IMR-90 (cell line): ENCODE measurements at regions not wholly inside any gene's neighbourhood (a gene's known extent, or its start where the extent isn't known, plus 50 kb on each side); places are given as distances from the start of the nearest gene placed in this dataset.

Experiments used
- ATAC-seq: fragments of 200-7000 bp; cut with Tn5 transposase; 2 replicates; pipeline ENCODE4 v1.9.1; 2020; ENCODE audit warnings: low read depth, mild to moderate bottlenecking, moderate library complexity
- BruUV-seq: library from RNA; stranded (reverse); fragments of 400-500 nt; replicated peaks from 2 replicates; lab custom pipeline; 2021; lab: Mats Ljungman, UMichigan
- CTCF ChIA-PET: fragments of 300-600 bp; formaldehyde crosslinking; extraction: SDS; loops from one replicate; lab custom pipeline; 2021; ENCODE audit warnings: antibody characterized with exemption; lab: Yijun Ruan, JAX
- POLR2A ChIA-PET: fragments of 300-600 bp; sonication (Branson Sonifier 250); formaldehyde crosslinking; loops from one replicate; lab custom pipeline; 2022; ENCODE audit warnings: antibody characterized with exemption; ENCODE audit not compliant: unreplicated experiment; lab: Charles Lee
- DNase-seq: peaks from one replicate; pipeline ENCODE4 v3.0.0; 2013
- H2AFZ ChIP-seq: replicated peaks from 2 replicates; pipeline ENCODE3; 2013; ENCODE audit warnings: low read length, mild to moderate bottlenecking; ENCODE audit not compliant: poor library complexity
- H2AK5ac ChIP-seq: 2 replicates; pipeline ENCODE4 v1.6.1; 2013; ENCODE audit warnings: low read depth, low read length, inconsistent platforms
- H2AK9ac ChIP-seq: replicated peaks from 2 replicates; pipeline ENCODE3; 2013; ENCODE audit warnings: mild to moderate bottlenecking, low read depth, low read length, moderate library complexity; ENCODE audit not compliant: poor library complexity
- H2BK120ac ChIP-seq: 2 replicates; pipeline ENCODE4 v1.6.1; 2013; ENCODE audit warnings: low read depth, low read length, inconsistent platforms
- H2BK15ac ChIP-seq: 3 replicates; pipeline ENCODE4 v1.6.1; 2013; ENCODE audit warnings: low read depth, low read length, inconsistent platforms
- H2BK20ac ChIP-seq: 2 replicates; pipeline ENCODE4 v1.6.1; 2013; ENCODE audit warnings: low read depth, mild to moderate bottlenecking, inconsistent platforms, low read length, moderate library complexity
- H2BK5ac ChIP-seq: 2 replicates; pipeline ENCODE4 v1.6.1; 2013; ENCODE audit warnings: mild to moderate bottlenecking, low read depth, low read length, inconsistent platforms; ENCODE audit not compliant: poor library complexity, severe bottlenecking
- H3K14ac ChIP-seq: replicated peaks from 2 replicates; pipeline ENCODE4 v1.6.1; 2013; ENCODE audit warnings: low read depth, low read length, inconsistent platforms
- H3K18ac ChIP-seq: 2 replicates; pipeline ENCODE4 v1.6.1; 2013; ENCODE audit warnings: low read depth, low read length, control low read depth
- H3K23ac ChIP-seq: 2 replicates; pipeline ENCODE4 v1.6.1; 2013; ENCODE audit warnings: low read depth, low read length, inconsistent platforms
- H3K27ac ChIP-seq: 2 replicates; pipeline ENCODE4 v1.5.1; 2013; ENCODE audit warnings: mild to moderate bottlenecking, control low read depth, low read length; ENCODE audit not compliant: insufficient read depth
- H3K27me3 ChIP-seq: 2 replicates; pipeline ENCODE4 v1.6.1; 2013; ENCODE audit warnings: low read length; ENCODE audit not compliant: control insufficient read depth, insufficient read depth
- H3K36me3 ChIP-seq: 2 replicates; pipeline ENCODE4 v1.6.1; 2013; ENCODE audit warnings: low read length, mixed read lengths; ENCODE audit not compliant: control insufficient read depth, insufficient read depth
- H3K4ac ChIP-seq: 2 replicates; pipeline ENCODE4 v1.6.1; 2013; ENCODE audit warnings: low read depth, low read length, inconsistent platforms
- H3K4me1 ChIP-seq: 2 replicates; pipeline ENCODE4 v1.6.1; 2013; ENCODE audit warnings: low read length, mixed read lengths; ENCODE audit not compliant: control insufficient read depth, insufficient read depth
- H3K4me2 ChIP-seq: 2 replicates; pipeline ENCODE4 v1.6.1; 2013; ENCODE audit warnings: low read depth, mild to moderate bottlenecking, control low read depth, low read length, moderate library complexity
- H3K4me3 ChIP-seq: 2 replicates; pipeline ENCODE4 v1.5.1; 2013; ENCODE audit warnings: low read depth, mild to moderate bottlenecking, control low read depth, low read length, moderate library complexity; ENCODE audit not compliant: insufficient read depth
- H3K56ac ChIP-seq: 2 replicates; pipeline ENCODE4 v1.6.1; 2013; ENCODE audit warnings: low read length, inconsistent platforms; ENCODE audit not compliant: insufficient read depth; ENCODE audit errors: extremely low read depth
- H3K79me1 ChIP-seq, 2 experiments: 2 replicates each; pipeline ENCODE4 v1.6.1; 2013; ENCODE audit warnings: low read length in 2 of 2, inconsistent platforms in 1 of 2, low read depth in 1 of 2
- H3K9ac ChIP-seq: 2 replicates; pipeline ENCODE4 v1.6.1; 2013; ENCODE audit warnings: low read depth, low read length, control low read depth
- H3K9me1 ChIP-seq: 2 replicates; pipeline ENCODE4 v1.6.1; 2013; ENCODE audit warnings: low read length, inconsistent platforms; ENCODE audit not compliant: insufficient read depth
- H3K9me3 ChIP-seq: 2 replicates; pipeline ENCODE4 v1.6.1; 2013; ENCODE audit warnings: low read length; ENCODE audit not compliant: control insufficient read depth, insufficient read depth
- H4K20me1 ChIP-seq: 2 replicates; pipeline ENCODE4 v1.6.1; 2013; ENCODE audit warnings: low read length, inconsistent platforms; ENCODE audit not compliant: insufficient read depth
- H4K5ac ChIP-seq: 2 replicates; pipeline ENCODE4 v1.6.1; 2013; ENCODE audit warnings: mild to moderate bottlenecking, low read depth, low read length, control low read depth
- H4K8ac ChIP-seq, 2 experiments: 2 replicates each; pipeline ENCODE4 v1.6.1; 2013; ENCODE audit warnings: low read depth in 2 of 2, low read length in 2 of 2, control low read depth in 1 of 2, inconsistent platforms in 1 of 2
- H4K91ac ChIP-seq: 2 replicates; pipeline ENCODE4 v1.6.1; 2013; ENCODE audit warnings: low read depth, low read length, inconsistent platforms; ENCODE audit not compliant: insufficient read depth
- CEBPB ChIP-seq: IDR thresholded peaks from 2 replicates; pipeline ENCODE4 v1.6.1; 2012; ENCODE audit warnings: low read depth, low read length, improper control_type of control experiment
- MAFK ChIP-seq: IDR thresholded peaks from 2 replicates; pipeline ENCODE4 v1.6.1; 2012; ENCODE audit warnings: low read depth, low read length, improper control_type of control experiment
- MAZ ChIP-seq: IDR thresholded peaks from 2 replicates; pipeline ENCODE4 v1.6.1; 2012; ENCODE audit warnings: low read depth, mild to moderate bottlenecking, low read length, improper control_type of control experiment, moderate library complexity, borderline replicate concordance
- NFE2L2 ChIP-seq: fragments of 150-350 bp; IDR thresholded peaks from 2 replicates; pipeline ENCODE4 v1.6.1; 2016; ENCODE audit warnings: low read depth, mild to moderate bottlenecking, low read length
- WGBS, 2 experiments: methylation state at CpG; one replicate each; pipeline versions ENCODE4 v1.1.5 to v1.1.7; 2013; ENCODE audit warnings: missing lambda C conversion rate in 2 of 2; ENCODE audit not compliant: insufficient read length in 1 of 2; ENCODE audit errors: extremely low coverage in 2 of 2; 5-methylcytosine and 5-hydroxymethylcytosine counted together
- dilution Hi-C: fragments of 300-500 bp; cut with HindIII; formaldehyde crosslinking; loops from one replicate; pipeline ENCODE4 v1.14.3; 2018; ENCODE audit warnings: low sequenced_read_pairs; ENCODE audit not compliant: unreplicated experiment
- in situ Hi-C: fragments of 300-500 bp; cut with MboI; formaldehyde crosslinking; loops from 3 replicates; pipeline ENCODE4 v1.14.3; 2019; ENCODE audit warnings: low sequenced_read_pairs, inconsistent platforms, mixed read lengths
- intact Hi-C: fragments of 100-400 bp; cut with micrococcal nuclease; formaldehyde crosslinking; loops from 2 replicates; pipeline ENCODE4 v1.10.0; 2022
- TF ChIP-seq, protein P1 (sequence below): fragments of 150-350 bp; IDR thresholded peaks from 2 replicates; pipeline ENCODE4 v1.6.1; 2017; ENCODE audit warnings: mild to moderate bottlenecking, antibody characterized with exemption, low read length, low read depth
- TF ChIP-seq, protein P2 (sequence below): fragments of 150-350 bp; IDR thresholded peaks from 2 replicates; pipeline ENCODE4 v1.6.1; 2016; ENCODE audit warnings: low read depth, mild to moderate bottlenecking, low read length, moderate library complexity, borderline replicate concordance
- TF ChIP-seq, protein P3 (sequence below): conservative IDR thresholded peaks from 2 replicates; pipeline ENCODE4 v1.5.1; 2012; ENCODE audit warnings: mild to moderate bottlenecking, low read depth, low read length, improper control_type of control experiment

DNA sequence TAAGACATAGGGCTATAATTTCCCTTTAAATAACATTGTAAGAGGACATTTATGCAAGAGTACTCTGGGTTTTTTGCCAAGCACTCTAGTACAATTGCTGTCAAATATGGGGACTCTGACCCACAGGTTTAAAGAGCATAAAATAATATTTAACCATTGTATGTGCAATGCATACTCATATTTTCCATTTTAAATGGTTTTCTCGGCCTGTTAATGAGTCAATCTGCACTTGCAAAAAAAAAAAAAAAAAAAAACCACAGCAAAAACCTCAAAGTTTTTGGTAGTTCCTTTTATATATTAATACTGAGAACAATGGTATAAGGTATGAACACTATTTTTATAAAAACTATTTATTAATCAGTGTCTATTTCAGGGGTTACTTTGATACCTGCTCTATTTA lies 304.0 kb upstream of the CBLB start:
- Histone ChIP-seq H3K9me1 (no peaks in the 10 kb centered on the region), H4K20me1 (no peaks in the 10 kb centered on the region), H2AK5ac (no peak overlapping the region), H4K8ac (no peak overlapping the region), H2BK20ac (no peak overlapping the region), H3K9me3 (no peaks in the 10 kb centered on the region), H3K79me1 (no peaks in the 10 kb centered on the region), H3K27ac (no peak overlapping the region), H3K4me2 (no peak overlapping the region), H3K4me1 (no peaks in the 10 kb centered on the region), H2BK15ac (no peak overlapping the region), H3K18ac (no peak overlapping the region), H3K4ac (no peak overlapping the region), H3K14ac (no peak overlapping the region), H2AFZ (no peak overlapping the region), H4K91ac (no peak overlapping the region), H3K23ac (no peak overlapping the region), H3K4me3 (no peak overlapping the region), H3K27me3 (no peaks in the 10 kb centered on the region), H3K56ac (no peak overlapping the region), H2BK120ac (no peak overlapping the region), H2AK9ac (no peak overlapping the region), H4K5ac (no peak overlapping the region), H3K9ac (no peak overlapping the region), H2BK5ac (no peak overlapping the region), H3K36me3 (no peaks in the 10 kb centered on the region)
- DNase-seq (no peak), ATAC-seq (no peak)
- in situ Hi-C loops = no loop called here
- dilution Hi-C loops = no loop called here
- ChIA-PET POLR2A (no interaction called here), CTCF (no interaction called here)
- intact Hi-C loops = no loop called here
- BruUV-seq = no TSS peak
- no CpG with 5 or more reads among the region's 1 CpG for WGBS, 2 experiments
- TF ChIP-seq MAZ (no peak), NFE2L2 (no peak), CEBPB (no peak), MAFK (no peak)
- TF ChIP-seq, protein P1, sequence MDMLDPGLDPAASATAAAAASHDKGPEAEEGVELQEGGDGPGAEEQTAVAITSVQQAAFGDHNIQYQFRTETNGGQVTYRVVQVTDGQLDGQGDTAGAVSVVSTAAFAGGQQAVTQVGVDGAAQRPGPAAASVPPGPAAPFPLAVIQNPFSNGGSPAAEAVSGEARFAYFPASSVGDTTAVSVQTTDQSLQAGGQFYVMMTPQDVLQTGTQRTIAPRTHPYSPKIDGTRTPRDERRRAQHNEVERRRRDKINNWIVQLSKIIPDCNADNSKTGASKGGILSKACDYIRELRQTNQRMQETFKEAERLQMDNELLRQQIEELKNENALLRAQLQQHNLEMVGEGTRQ = no peak
- TF ChIP-seq, protein P2, sequence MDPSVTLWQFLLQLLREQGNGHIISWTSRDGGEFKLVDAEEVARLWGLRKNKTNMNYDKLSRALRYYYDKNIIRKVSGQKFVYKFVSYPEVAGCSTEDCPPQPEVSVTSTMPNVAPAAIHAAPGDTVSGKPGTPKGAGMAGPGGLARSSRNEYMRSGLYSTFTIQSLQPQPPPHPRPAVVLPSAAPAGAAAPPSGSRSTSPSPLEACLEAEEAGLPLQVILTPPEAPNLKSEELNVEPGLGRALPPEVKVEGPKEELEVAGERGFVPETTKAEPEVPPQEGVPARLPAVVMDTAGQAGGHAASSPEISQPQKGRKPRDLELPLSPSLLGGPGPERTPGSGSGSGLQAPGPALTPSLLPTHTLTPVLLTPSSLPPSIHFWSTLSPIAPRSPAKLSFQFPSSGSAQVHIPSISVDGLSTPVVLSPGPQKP = no peak
- TF ChIP-seq, protein P3, sequence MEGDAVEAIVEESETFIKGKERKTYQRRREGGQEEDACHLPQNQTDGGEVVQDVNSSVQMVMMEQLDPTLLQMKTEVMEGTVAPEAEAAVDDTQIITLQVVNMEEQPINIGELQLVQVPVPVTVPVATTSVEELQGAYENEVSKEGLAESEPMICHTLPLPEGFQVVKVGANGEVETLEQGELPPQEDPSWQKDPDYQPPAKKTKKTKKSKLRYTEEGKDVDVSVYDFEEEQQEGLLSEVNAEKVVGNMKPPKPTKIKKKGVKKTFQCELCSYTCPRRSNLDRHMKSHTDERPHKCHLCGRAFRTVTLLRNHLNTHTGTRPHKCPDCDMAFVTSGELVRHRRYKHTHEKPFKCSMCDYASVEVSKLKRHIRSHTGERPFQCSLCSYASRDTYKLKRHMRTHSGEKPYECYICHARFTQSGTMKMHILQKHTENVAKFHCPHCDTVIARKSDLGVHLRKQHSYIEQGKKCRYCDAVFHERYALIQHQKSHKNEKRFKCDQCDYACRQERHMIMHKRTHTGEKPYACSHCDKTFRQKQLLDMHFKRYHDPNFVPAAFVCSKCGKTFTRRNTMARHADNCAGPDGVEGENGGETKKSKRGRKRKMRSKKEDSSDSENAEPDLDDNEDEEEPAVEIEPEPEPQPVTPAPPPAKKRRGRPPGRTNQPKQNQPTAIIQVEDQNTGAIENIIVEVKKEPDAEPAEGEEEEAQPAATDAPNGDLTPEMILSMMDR = no peak
